Motor neuron (in vitro differentiated cells): ENCODE measurements at regions not wholly inside any gene's neighbourhood (a gene's known extent, or its start where the extent isn't known, plus 50 kb on each side); places are given as distances from the start of the nearest gene placed in this dataset.

Source experiments
- ATAC-seq, 8 experiments: fragments of 200-7000 bp; cut with Tn5 transposase; replicated peaks in 6 of 8; 2 replicates each; pipeline ENCODE4 v1.8.0; 2021; ENCODE audit warnings: mild to moderate bottlenecking in 8 of 8, moderate library complexity in 8 of 8
- H3K27ac ChIP-seq, 2 donors: fragments of 250-450 bp; sonication (Bioruptor Pico); 2 replicates each; pipeline ENCODE4 v1.9.0; 2021; ENCODE audit warnings: antibody characterized with exemption in 2 of 2, mild to moderate bottlenecking in 2 of 2, moderate library complexity in 1 of 2
- H3K4me1 ChIP-seq, 2 donors: fragments of 250-450 bp; sonication (Bioruptor Pico); replicated peaks in 1 of 2; 2 replicates each; pipeline ENCODE4 v1.6.1; 2021; ENCODE audit warnings: antibody characterized with exemption in 2 of 2, mild to moderate bottlenecking in 2 of 2, moderate library complexity in 1 of 2
- H3K4me3 ChIP-seq, 5 donors: fragments of 250-450 bp; sonication (Bioruptor Pico); 2 replicates each; pipeline ENCODE4 v1.9.0; 2021; ENCODE audit warnings: antibody characterized with exemption in 5 of 5, mild to moderate bottlenecking in 5 of 5, moderate library complexity in 4 of 5
- WGBS, 10 experiments: fragments of 450-650 bp; shearing (Covaris generic); methylation state at CpG; one replicate each; pipeline ENCODE4 v1.0.0; 2022; 5-methylcytosine and 5-hydroxymethylcytosine counted together
- in situ Hi-C, 9 experiments: fragments of 400-800 bp; cut with MboI; loops; one replicate each; pipeline ENCODE4 v1.15.0; 2021; ENCODE audit warnings: low sequenced_read_pairs in 9 of 9, low pct_unique_long_range_greater_than_20kb in 2 of 9; ENCODE audit not compliant: unreplicated experiment in 9 of 9

- in situ Hi-C loops = no loop called here
- no peak overlapping the region for H3K4me3 ChIP-seq
- no peak overlapping the region for H3K27ac ChIP-seq
- no peak for ATAC-seq
- no peaks in the 10 kb centered on the region for H3K4me1 ChIP-seq
Observed at GRCh38 chrX:11836284-11836683, 78.2 kb downstream of the MSL3 start.

- no peaks in the 10 kb centered on the region for H3K4me1 ChIP-seq
- ATAC-seq = no peak
- 0 to 80% (median 14%) methylated on average over 1 to 3 of the region's 3 CpGs; no CpG with 5 or more reads in 4 of the 10 experiments for WGBS, 10 experiments
- in situ Hi-C loops = no loop called here
- no peak overlapping the region for H3K27ac ChIP-seq
- H3K4me3 ChIP-seq = no peak overlapping the region
Observed at GRCh38 chrX:11837437-11837836, 79.4 kb downstream of the MSL3 start.

- no peak for ATAC-seq
- H3K27ac ChIP-seq = no peak overlapping the region
- in situ Hi-C loops = no loop called here
- H3K4me1 ChIP-seq = no peaks in the 10 kb centered on the region
- 72 to 100% (median 100%) methylated on average over 1 to 2 of the region's 2 CpGs; no CpG with 5 or more reads in 7 of the 10 experiments for WGBS, 10 experiments
- no peak overlapping the region for H3K4me3 ChIP-seq
Observed at GRCh38 chrX:11864171-11864570, 106.1 kb downstream of the MSL3 start.

- in situ Hi-C loops = no loop called here
- 0 to 100% (median 63%) methylated on average over 1 to 6 of the region's 7 CpGs; no CpG with 5 or more reads in 5 of the 10 experiments for WGBS, 10 experiments
- Histone ChIP-seq H3K4me1 (no peaks in the 10 kb centered on the region), H3K4me3 (no peak overlapping the region), H3K27ac (no peak overlapping the region)
- ATAC-seq = no peak
Observed at GRCh38 chrX:11867610-11868345, 109.7 kb downstream of the MSL3 start.

GRCh38 chrX:11870789-11871188, 112.8 kb downstream of the MSL3 start:
- in situ Hi-C loops = no loop called here
- ATAC-seq = no peak
- Histone ChIP-seq H3K4me3 (no peak overlapping the region), H3K4me1 (no peaks in the 10 kb centered on the region), H3K27ac (no peak overlapping the region)
- WGBS, 10 experiments = 24 to 80% methylated on average over 1 to 2 of the region's 2 CpGs; no CpG with 5 or more reads in 8 of the 10 experiments

- no peak for ATAC-seq
- in situ Hi-C loops = no loop called here
- Histone ChIP-seq H3K4me3 (no peak overlapping the region), H3K27ac (no peak overlapping the region), H3K4me1 (no peaks in the 10 kb centered on the region)
- whole genome bisulfite sequencing, 10 experiments = 7 to 100% (median 52%) methylated on average over 1 to 4 of the region's 4 CpGs; no CpG with 5 or more reads in 4 of the 10 experiments
Observed at GRCh38 chrX:11881485-11882170, 123.6 kb downstream of the MSL3 start.

GRCh38 chrX:11886745-11887144, 128.7 kb downstream of the MSL3 start:
- 0 to 67% (median 12%) methylated on average over 1 of the region's 1 CpG; no CpG with 5 or more reads in 4 of the 10 experiments for WGBS, 10 experiments
- in situ Hi-C loops = no loop called here
- ATAC-seq = no peak
- H3K27ac ChIP-seq = no peak overlapping the region
- H3K4me3 ChIP-seq = no peak overlapping the region
- no peaks in the 10 kb centered on the region for H3K4me1 ChIP-seq

GRCh38 chrX:11887175-11887574, 129.1 kb downstream of the MSL3 start:
- Histone ChIP-seq H3K4me1 (no peaks in the 10 kb centered on the region), H3K4me3 (no peak overlapping the region), H3K27ac (no peak overlapping the region)
- in situ Hi-C loops = no loop called here
- ATAC-seq = no peak
- WGBS, 10 experiments = 60 to 80% (median 64%) methylated on average over 1 to 2 of the region's 2 CpGs; no CpG with 5 or more reads in 7 of the 10 experiments

GRCh38 chrX:11888421-11888820, 130.4 kb downstream of the MSL3 start:
- no peak for ATAC-seq
- in situ Hi-C loops = no loop called here
- no peak overlapping the region for H3K27ac ChIP-seq
- H3K4me1 ChIP-seq = no peaks in the 10 kb centered on the region
- no peak overlapping the region for H3K4me3 ChIP-seq

- no peak for ATAC-seq
- Histone ChIP-seq H3K27ac (no peak overlapping the region), H3K4me1 (no peaks in the 10 kb centered on the region), H3K4me3 (no peak overlapping the region)
- in situ Hi-C loops = no loop called here
Observed at GRCh38 chrX:11889791-11890190, 131.8 kb downstream of the MSL3 start.

GRCh38 chrX:11890836-11891514, 132.9 kb downstream of the MSL3 start:
- ATAC-seq = no peak
- no peaks in the 10 kb centered on the region for H3K4me1 ChIP-seq
- no peak overlapping the region for H3K4me3 ChIP-seq
- in situ Hi-C loops = no loop called here
- H3K27ac ChIP-seq = no peak overlapping the region
- WGBS, 10 experiments = 37 to 67% methylated on average over 1 to 2 of the region's 6 CpGs; no CpG with 5 or more reads in 8 of the 10 experiments

- ATAC-seq = peak in 1 of 8 experiments; percentile 43
- Histone ChIP-seq H3K4me1 (no peaks in the 10 kb centered on the region), H3K27ac (no peak overlapping the region), H3K4me3 (no peak overlapping the region)
- 0 to 60% (median 41%) methylated on average over 1 to 2 of the region's 3 CpGs; no CpG with 5 or more reads in 7 of the 10 experiments for WGBS, 10 experiments
- in situ Hi-C loops = no loop called here
Observed at GRCh38 chrX:11893933-11894710, 136.1 kb downstream of the MSL3 start.

GRCh38 chrX:11899091-11899490, 141.1 kb downstream of the MSL3 start:
- in situ Hi-C loops = no loop called here
- ATAC-seq = no peak
- no peaks in the 10 kb centered on the region for H3K4me1 ChIP-seq

More at GRCh38 chrX:11899091-11899490, 141.1 kb downstream of the MSL3 start:
- H3K27ac ChIP-seq = no peak overlapping the region
- no peak overlapping the region for H3K4me3 ChIP-seq
- WGBS, 10 experiments = 0 to 73% (median 18%) methylated on average over 1 to 2 of the region's 2 CpGs; no CpG with 5 or more reads in 3 of the 10 experiments
